ENCODE measurements at regions not wholly inside any gene's neighbourhood (a gene's known extent, or its start where the extent isn't known, plus 50 kb on each side); places are given as distances from the start of the nearest gene placed in this dataset.

- DNase-seq (ENCODE audit: extremely low read depth in 1 of 4, low spot score in 3 of 4) (no peak), FAIRE-seq (no peak), ATAC-seq (no peak)
- in situ Hi-C loops (cut with MboI), result no loop called here
- Histone ChIP-seq H3K4me3 (no peak overlapping the region), H3K27me3 (ENCODE audit: control insufficient read depth in 2 of 2, insufficient read depth in 2 of 2, low read length in 2 of 2) (no peaks in the 10 kb centered on the region), H3K9ac (ENCODE audit: insufficient read depth in 1 of 2, low read depth in 2 of 2, low read length in 2 of 2) (no peak overlapping the region), H3K9me3 (replicated peaks; ENCODE audit: control insufficient read depth, insufficient read depth, low read depth, low read length) (no peaks in the 10 kb centered on the region), H3K36me3 (ENCODE audit: control insufficient read depth, insufficient read depth, low read length) (no peaks in the 10 kb centered on the region), H3K9me1 (ENCODE audit: control insufficient read depth, insufficient read depth, low read length) (no peaks in the 10 kb centered on the region), H2AFZ (ENCODE audit: low read depth, low read length) (no peak overlapping the region), H3K27ac (ENCODE audit: extremely low read depth, low read depth, low read length) (no peak overlapping the region), H3K4me1 (replicated peaks in 1 of 2; ENCODE audit: control insufficient read depth in 2 of 2, insufficient read depth in 2 of 2, low read length in 2 of 2) (no peaks in the 10 kb centered on the region), H3K79me2 (ENCODE audit: control insufficient read depth, insufficient read depth, low read length) (no peaks in the 10 kb centered on the region), H3K4me2 (ENCODE audit: insufficient read depth, low read length) (no peak overlapping the region), H4K20me1 (replicated peaks; ENCODE audit: control insufficient read depth, insufficient read depth, low read length) (no peaks in the 10 kb centered on the region)
- no peak for TF ChIP-seq SMARCE1 (IDR thresholded peaks at IDR 0.05)
- TF ChIP-seq PHTF2 (CRISPR knock-in tag; IDR thresholded peaks at IDR 0.05), result no peak
- no peak for TF ChIP-seq PCBP2 (IDR thresholded peaks at IDR 0.05; ENCODE audit: low read depth, low read length, poor library complexity, severe bottlenecking)
- TF ChIP-seq PKNOX1 (IDR thresholded peaks at IDR 0.05), result no peak
- no peak for TF ChIP-seq HNRNPH1 (optimal IDR thresholded peaks at IDR 0.05; ENCODE audit: low read depth, low read length)
- TF ChIP-seq SMARCA5 (IDR thresholded peaks at IDR 0.05), result no peak
- no peak for TF ChIP-seq GATAD2A (IDR thresholded peaks at IDR 0.05)
- no peak for TF ChIP-seq PHF8 (IDR thresholded peaks at IDR 0.05; ENCODE audit: borderline replicate concordance, low read length)
- no peak for TF ChIP-seq GABPA (tag; conservative IDR thresholded peaks at IDR 0.05; ENCODE audit: low read depth)
- no TSS peak for BruUV-seq (replicated peaks)
- intact Hi-C loops (cut with micrococcal nuclease), result loop anchor here (5.0 kb wide), 2 partner anchors 465 to 520 kb away; no protein-coding TSS in a partner anchor
- ChIA-PET CTCF (ENCODE audit: low intra/inter-chr PET ratio) (no interaction called here), POLR2A (interaction anchor here (0.8 kb wide), 1 partner anchor 25 kb away, joined by 3 read pairs; no protein-coding TSS in a partner anchor)
- 0% methylated on average over 2 of the region's 2 CpGs for WGBS (ENCODE audit: insufficient coverage, low coverage, missing lambda C conversion rate)
Observed at GRCh38 chr12:107992029-107992428, 137.1 kb upstream of the WSCD2 start.

All from K562 (cell line).